ENCODE measurements at regions not wholly inside any gene's neighbourhood (a gene's known extent, or its start where the extent isn't known, plus 50 kb on each side); places are given as distances from the start of the nearest gene placed in this dataset.

- Histone ChIP-seq H3K9ac (ENCODE audit: low read length) (no peak overlapping the region), H3K4me3 (ENCODE audit: low read length) (no peak overlapping the region), H3K36me3 (ENCODE audit: control insufficient read depth, insufficient read depth, low read length, severe bottlenecking) (no peaks in the 10 kb centered on the region), H3K9me3 (ENCODE audit: control insufficient read depth, low read length) (no peaks in the 10 kb centered on the region), H3K27me3 (replicated peaks; ENCODE audit: control insufficient read depth, insufficient read depth, low read length) (no peaks in the 10 kb centered on the region), H3K4me1 (ENCODE audit: control insufficient read depth, insufficient read depth, low read length) (no peaks in the 10 kb centered on the region)
- no peak for DNase-seq (ENCODE audit: low read depth)
These were observed 1002.4 kb downstream of the SLITRK1 start for GRCh38 chr13:82879921-82880320.

DNA sequence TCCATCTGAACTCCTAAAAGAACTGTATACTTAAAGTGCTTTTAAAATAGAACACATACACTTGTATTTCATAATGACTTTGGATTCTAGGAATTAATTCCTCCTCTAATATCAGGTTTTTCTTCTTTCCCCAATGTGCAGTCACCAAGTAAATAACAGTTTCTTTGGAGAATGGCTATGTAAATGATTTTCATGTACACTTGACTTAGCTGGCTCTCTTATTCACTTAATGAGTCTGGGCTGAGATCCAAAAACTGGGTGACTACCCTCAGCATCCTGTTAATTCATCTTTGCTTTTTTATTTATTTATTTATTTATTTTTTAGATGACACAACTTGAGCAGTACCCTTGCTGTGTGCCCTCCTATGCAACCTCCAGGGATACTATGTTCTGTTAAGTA lies 1003.7 kb downstream of the SLITRK1 start:
- Histone ChIP-seq H3K4me1 (ENCODE audit: control insufficient read depth, insufficient read depth, low read length) (no peaks in the 10 kb centered on the region), H3K9ac (ENCODE audit: low read length) (no peak overlapping the region), H3K4me3 (ENCODE audit: low read length) (no peak overlapping the region), H3K27me3 (replicated peaks; ENCODE audit: control insufficient read depth, insufficient read depth, low read length) (no peaks in the 10 kb centered on the region), H3K9me3 (ENCODE audit: control insufficient read depth, low read length) (no peaks in the 10 kb centered on the region), H3K36me3 (ENCODE audit: control insufficient read depth, insufficient read depth, low read length, severe bottlenecking) (no peaks in the 10 kb centered on the region)
- DNase-seq (ENCODE audit: low read depth): peak; percentile 20

DNA sequence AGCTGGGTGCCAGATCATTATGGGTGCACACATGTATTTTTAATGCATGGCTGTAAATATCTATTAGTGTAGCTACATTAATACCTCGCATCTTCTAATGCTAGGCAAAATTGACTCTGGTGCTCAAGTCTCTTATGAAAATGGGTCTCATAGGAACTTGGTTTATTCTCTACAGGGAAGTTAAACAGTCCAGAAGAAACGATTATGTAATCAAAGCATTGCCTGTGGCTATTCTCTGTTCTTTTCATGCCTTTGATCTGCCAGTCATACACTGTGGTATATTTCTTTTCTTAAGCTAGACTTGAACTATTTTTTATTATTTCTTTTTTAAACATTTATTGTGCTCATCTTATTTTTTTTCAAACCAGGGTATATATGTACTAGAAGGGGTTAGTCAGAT lies 1015.0 kb downstream of the SLITRK1 start:
- H3K4me3 ChIP-seq (ENCODE audit: low read length): no peak overlapping the region
- H3K9me3 ChIP-seq (ENCODE audit: control insufficient read depth, low read length): peaks cover 6% of the 10 kb centered on the region
- no peak overlapping the region for H3K9ac ChIP-seq (ENCODE audit: low read length)
- no peaks in the 10 kb centered on the region for H3K27me3 ChIP-seq (replicated peaks; ENCODE audit: control insufficient read depth, insufficient read depth, low read length)
- no peaks in the 10 kb centered on the region for H3K4me1 ChIP-seq (ENCODE audit: control insufficient read depth, insufficient read depth, low read length)
- no peak for DNase-seq (ENCODE audit: low read depth)
- no peaks in the 10 kb centered on the region for H3K36me3 ChIP-seq (ENCODE audit: control insufficient read depth, insufficient read depth, low read length, severe bottlenecking)

GRCh38 chr13:82850644-82851043 lies 1031.6 kb downstream of the SLITRK1 start:
- Histone ChIP-seq H3K27me3 (replicated peaks; ENCODE audit: control insufficient read depth, insufficient read depth, low read length) (no peaks in the 10 kb centered on the region), H3K36me3 (ENCODE audit: control insufficient read depth, insufficient read depth, low read length, severe bottlenecking) (no peaks in the 10 kb centered on the region), H3K4me3 (ENCODE audit: low read length) (no peak overlapping the region), H3K9ac (ENCODE audit: low read length) (no peak overlapping the region), H3K4me1 (ENCODE audit: control insufficient read depth, insufficient read depth, low read length) (no peaks in the 10 kb centered on the region), H3K9me3 (ENCODE audit: control insufficient read depth, low read length) (no peaks in the 10 kb centered on the region)
- DNase-seq (ENCODE audit: low read depth): no peak

GRCh38 chr13:82848766-82849165 lies 1033.5 kb downstream of the SLITRK1 start:
- Histone ChIP-seq H3K4me3 (ENCODE audit: low read length) (no peak overlapping the region), H3K27me3 (replicated peaks; ENCODE audit: control insufficient read depth, insufficient read depth, low read length) (no peaks in the 10 kb centered on the region), H3K9ac (ENCODE audit: low read length) (no peak overlapping the region), H3K9me3 (ENCODE audit: control insufficient read depth, low read length) (no peaks in the 10 kb centered on the region), H3K4me1 (ENCODE audit: control insufficient read depth, insufficient read depth, low read length) (no peaks in the 10 kb centered on the region), H3K36me3 (ENCODE audit: control insufficient read depth, insufficient read depth, low read length, severe bottlenecking) (no peaks in the 10 kb centered on the region)
- no peak for DNase-seq (ENCODE audit: low read depth)

GRCh38 chr13:82847595-82847994 lies 1034.7 kb downstream of the SLITRK1 start:
- Histone ChIP-seq H3K9ac (ENCODE audit: low read length) (no peak overlapping the region), H3K4me1 (ENCODE audit: control insufficient read depth, insufficient read depth, low read length) (no peaks in the 10 kb centered on the region), H3K27me3 (replicated peaks; ENCODE audit: control insufficient read depth, insufficient read depth, low read length) (no peaks in the 10 kb centered on the region), H3K9me3 (ENCODE audit: control insufficient read depth, low read length) (no peaks in the 10 kb centered on the region), H3K36me3 (ENCODE audit: control insufficient read depth, insufficient read depth, low read length, severe bottlenecking) (no peaks in the 10 kb centered on the region), H3K4me3 (ENCODE audit: low read length) (no peak overlapping the region)
- DNase-seq (ENCODE audit: low read depth): no peak

DNA sequence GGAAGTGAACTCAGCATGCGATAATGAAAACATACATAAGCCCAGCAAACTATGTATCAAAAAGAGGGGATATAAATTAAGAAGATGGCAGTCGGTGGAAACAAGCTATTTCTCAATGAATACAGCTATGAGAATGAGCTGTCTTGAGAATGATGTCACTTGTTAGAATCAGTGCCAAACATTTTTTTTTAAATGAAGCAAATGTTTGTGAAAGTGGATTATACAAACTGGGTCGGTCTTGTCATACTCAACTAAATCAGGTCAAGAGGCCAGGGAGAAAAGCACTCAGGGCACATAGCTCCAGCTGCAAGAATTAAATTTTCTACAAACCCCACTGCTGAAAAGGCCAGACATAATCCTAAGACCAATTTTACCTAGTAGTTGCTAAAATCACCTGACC lies 1048.4 kb downstream of the SLITRK1 start:
- H3K4me3 ChIP-seq (ENCODE audit: low read length): no peak overlapping the region
- H3K27me3 ChIP-seq (replicated peaks; ENCODE audit: control insufficient read depth, insufficient read depth, low read length): no peaks in the 10 kb centered on the region
- H3K36me3 ChIP-seq (ENCODE audit: control insufficient read depth, insufficient read depth, low read length, severe bottlenecking): no peaks in the 10 kb centered on the region
- no peaks in the 10 kb centered on the region for H3K9me3 ChIP-seq (ENCODE audit: control insufficient read depth, low read length)
- DNase-seq (ENCODE audit: low read depth): peak; percentile 59
- no peaks in the 10 kb centered on the region for H3K4me1 ChIP-seq (ENCODE audit: control insufficient read depth, insufficient read depth, low read length)
- H3K9ac ChIP-seq (ENCODE audit: low read length): no peak overlapping the region

DNA sequence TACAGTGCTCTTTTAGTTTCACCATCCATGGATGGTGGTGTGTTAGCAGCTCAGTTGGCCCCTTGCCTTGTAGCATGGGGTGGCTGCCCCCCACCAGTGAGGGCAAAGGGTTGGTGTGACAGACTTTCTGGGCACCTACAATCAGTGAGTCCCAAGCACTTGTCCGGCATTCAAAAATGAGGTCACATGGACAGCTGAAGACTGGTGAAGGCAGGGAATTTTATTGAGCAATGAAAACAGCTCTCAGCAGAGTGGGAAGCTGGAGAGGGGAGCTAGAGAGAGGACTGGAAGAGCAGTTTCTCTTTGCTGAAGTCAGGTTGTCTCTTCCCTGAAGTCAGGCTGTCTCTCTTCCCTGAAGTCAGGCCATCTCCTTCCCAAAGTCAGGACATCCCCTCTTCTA lies 1053.2 kb downstream of the SLITRK1 start:
- Histone ChIP-seq H3K36me3 (ENCODE audit: control insufficient read depth, insufficient read depth, low read length, severe bottlenecking) (no peaks in the 10 kb centered on the region), H3K27me3 (replicated peaks; ENCODE audit: control insufficient read depth, insufficient read depth, low read length) (no peaks in the 10 kb centered on the region), H3K9ac (ENCODE audit: low read length) (no peak overlapping the region), H3K4me3 (ENCODE audit: low read length) (no peak overlapping the region), H3K9me3 (ENCODE audit: control insufficient read depth, low read length) (no peaks in the 10 kb centered on the region), H3K4me1 (ENCODE audit: control insufficient read depth, insufficient read depth, low read length) (no peaks in the 10 kb centered on the region)
- DNase-seq (ENCODE audit: low read depth): no peak

- Histone ChIP-seq H3K27me3 (replicated peaks; ENCODE audit: control insufficient read depth, insufficient read depth, low read length) (no peaks in the 10 kb centered on the region), H3K36me3 (ENCODE audit: control insufficient read depth, insufficient read depth, low read length, severe bottlenecking) (no peaks in the 10 kb centered on the region), H3K9ac (ENCODE audit: low read length) (no peak overlapping the region), H3K9me3 (ENCODE audit: control insufficient read depth, low read length) (no peaks in the 10 kb centered on the region), H3K4me3 (ENCODE audit: low read length) (no peak overlapping the region), H3K4me1 (ENCODE audit: control insufficient read depth, insufficient read depth, low read length) (no peaks in the 10 kb centered on the region)
- DNase-seq (ENCODE audit: low read depth): no peak
These were observed 1054.5 kb downstream of the SLITRK1 start for GRCh38 chr13:82827724-82828123.

DNA sequence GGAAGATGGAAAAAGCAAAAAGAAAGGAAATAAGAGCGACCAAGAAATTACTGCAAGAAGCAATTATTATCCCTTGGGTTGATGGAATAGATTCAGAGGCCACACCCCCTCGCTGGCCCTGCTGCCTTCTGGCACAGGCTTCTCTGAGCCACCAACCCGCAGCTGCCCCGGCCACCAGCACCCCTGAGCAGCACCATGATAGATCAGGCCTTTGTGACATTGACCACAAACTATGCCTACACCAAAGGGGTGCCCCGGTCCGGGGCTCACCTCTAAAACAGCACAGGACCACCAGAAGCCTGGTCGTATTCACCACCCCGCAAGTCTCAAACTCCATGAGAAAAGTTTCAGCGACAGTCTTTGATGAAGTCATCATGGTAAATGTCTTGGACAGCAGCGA lies 1059.3 kb downstream of the SLITRK1 start:
- Histone ChIP-seq H3K9me3 (ENCODE audit: control insufficient read depth, low read length) (no peaks in the 10 kb centered on the region), H3K27me3 (replicated peaks; ENCODE audit: control insufficient read depth, insufficient read depth, low read length) (no peaks in the 10 kb centered on the region), H3K36me3 (ENCODE audit: control insufficient read depth, insufficient read depth, low read length, severe bottlenecking) (no peaks in the 10 kb centered on the region), H3K4me3 (ENCODE audit: low read length) (no peak overlapping the region), H3K9ac (ENCODE audit: low read length) (no peak overlapping the region), H3K4me1 (ENCODE audit: control insufficient read depth, insufficient read depth, low read length) (no peaks in the 10 kb centered on the region)
- no peak for DNase-seq (ENCODE audit: low read depth)

- Histone ChIP-seq H3K9ac (ENCODE audit: low read length) (no peak overlapping the region), H3K4me1 (ENCODE audit: control insufficient read depth, insufficient read depth, low read length) (no peaks in the 10 kb centered on the region), H3K4me3 (ENCODE audit: low read length) (no peak overlapping the region), H3K27me3 (replicated peaks; ENCODE audit: control insufficient read depth, insufficient read depth, low read length) (no peaks in the 10 kb centered on the region), H3K36me3 (ENCODE audit: control insufficient read depth, insufficient read depth, low read length, severe bottlenecking) (no peaks in the 10 kb centered on the region), H3K9me3 (ENCODE audit: control insufficient read depth, low read length) (no peaks in the 10 kb centered on the region)
- no peak for DNase-seq (ENCODE audit: low read depth)
These were observed 1065.1 kb downstream of the SLITRK1 start for GRCh38 chr13:82817133-82817532.

DNA sequence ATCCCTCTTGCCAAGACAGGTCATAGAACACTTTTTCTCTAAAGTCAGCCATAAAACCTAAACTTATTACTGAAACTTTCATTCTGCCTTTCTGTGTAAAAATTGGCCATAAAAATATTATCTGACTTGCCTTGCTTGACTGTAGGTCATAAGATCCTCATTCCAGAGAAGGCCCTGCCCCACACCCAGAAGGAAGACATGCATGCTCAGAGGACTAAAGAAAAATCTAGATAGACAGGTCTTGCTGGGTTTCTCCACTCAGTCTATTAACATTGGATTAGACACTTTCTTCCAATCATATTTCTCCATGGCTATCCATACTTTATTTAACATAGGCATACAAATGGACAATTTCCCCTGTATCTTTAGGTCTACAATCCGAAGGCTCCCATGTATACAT lies 1066.5 kb downstream of the SLITRK1 start:
- Histone ChIP-seq H3K4me1 (ENCODE audit: control insufficient read depth, insufficient read depth, low read length) (no peaks in the 10 kb centered on the region), H3K9ac (ENCODE audit: low read length) (no peak overlapping the region), H3K27me3 (replicated peaks; ENCODE audit: control insufficient read depth, insufficient read depth, low read length) (no peaks in the 10 kb centered on the region), H3K4me3 (ENCODE audit: low read length) (no peak overlapping the region), H3K9me3 (ENCODE audit: control insufficient read depth, low read length) (no peaks in the 10 kb centered on the region), H3K36me3 (ENCODE audit: control insufficient read depth, insufficient read depth, low read length, severe bottlenecking) (no peaks in the 10 kb centered on the region)
- no peak for DNase-seq (ENCODE audit: low read depth)
